ENCODE measurements at regions not wholly inside any gene's neighbourhood (a gene's known extent, or its start where the extent isn't known, plus 50 kb on each side); places are given as distances from the start of the nearest gene placed in this dataset.

GRCh38 chr18:40583671-40584070, 1371.4 kb upstream of the PIK3C3 start:
- DNase-seq = no peak

- DNase-seq = no peak
Observed at GRCh38 chr18:40582105-40582504, 1372.9 kb upstream of the PIK3C3 start.

GRCh38 chr18:40577981-40578365, 1377.1 kb upstream of the PIK3C3 start:
- DNase-seq = no peak

GRCh38 chr18:40577239-40577980, 1377.6 kb upstream of the PIK3C3 start:
- no peak for DNase-seq

- no peak for DNase-seq
Observed at GRCh38 chr18:40576507-40577115, 1378.4 kb upstream of the PIK3C3 start.

GRCh38 chr18:40570615-40571014, 1384.4 kb upstream of the PIK3C3 start:
- DNase-seq = no peak

GRCh38 chr18:40569605-40570004, 1385.4 kb upstream of the PIK3C3 start:
- DNase-seq = no peak

GRCh38 chr18:40566510-40566844, 1388.6 kb upstream of the PIK3C3 start:
- no peak for DNase-seq

GRCh38 chr18:40565805-40566509, 1389.1 kb upstream of the PIK3C3 start:
- DNase-seq = no peak

- DNase-seq = no peak
Observed at GRCh38 chr18:40559556-40559955, 1395.5 kb upstream of the PIK3C3 start.

GRCh38 chr18:40558706-40559392, 1396.2 kb upstream of the PIK3C3 start:
- DNase-seq = no peak

GRCh38 chr18:40555914-40556313, 1399.1 kb upstream of the PIK3C3 start:
- DNase-seq = no peak

- no peak for DNase-seq
Observed at GRCh38 chr18:40553029-40553428, 1402.0 kb upstream of the PIK3C3 start.

GRCh38 chr18:40546875-40547274, 1408.2 kb upstream of the PIK3C3 start:
- no peak for DNase-seq

GRCh38 chr18:40534723-40535122, 1420.3 kb upstream of the PIK3C3 start:
- DNase-seq = no peak

- DNase-seq = no peak
Observed at GRCh38 chr18:40532046-40532445, 1423.0 kb upstream of the PIK3C3 start.

- DNase-seq = no peak
Observed at GRCh38 chr18:40531051-40531450, 1424.0 kb upstream of the PIK3C3 start.

GRCh38 chr18:40529478-40529877, 1425.6 kb upstream of the PIK3C3 start:
- DNase-seq = no peak

- no peak for DNase-seq
Observed at GRCh38 chr18:40524881-40525280, 1430.2 kb upstream of the PIK3C3 start.

GRCh38 chr18:40523287-40523686, 1431.7 kb upstream of the PIK3C3 start:
- DNase-seq = no peak

GRCh38 chr18:40501026-40501425, 1454.0 kb upstream of the PIK3C3 start:
- no peak for DNase-seq

GRCh38 chr18:40494603-40495002, 1460.4 kb upstream of the PIK3C3 start:
- no peak for DNase-seq

- DNase-seq = no peak
Observed at GRCh38 chr18:40493316-40493715, 1461.7 kb upstream of the PIK3C3 start.

- DNase-seq = no peak
Observed at GRCh38 chr18:40489301-40489700, 1465.7 kb upstream of the PIK3C3 start.
